ENCODE measurements at regions not wholly inside any gene's neighbourhood (a gene's known extent, or its start where the extent isn't known, plus 50 kb on each side); places are given as distances from the start of the nearest gene placed in this dataset.
"Not testable (repeated sequence)": the region's sequence is repeated elsewhere in the genome, so short reads cannot be mapped to it uniquely, and the experiment has no call there.

DNA sequence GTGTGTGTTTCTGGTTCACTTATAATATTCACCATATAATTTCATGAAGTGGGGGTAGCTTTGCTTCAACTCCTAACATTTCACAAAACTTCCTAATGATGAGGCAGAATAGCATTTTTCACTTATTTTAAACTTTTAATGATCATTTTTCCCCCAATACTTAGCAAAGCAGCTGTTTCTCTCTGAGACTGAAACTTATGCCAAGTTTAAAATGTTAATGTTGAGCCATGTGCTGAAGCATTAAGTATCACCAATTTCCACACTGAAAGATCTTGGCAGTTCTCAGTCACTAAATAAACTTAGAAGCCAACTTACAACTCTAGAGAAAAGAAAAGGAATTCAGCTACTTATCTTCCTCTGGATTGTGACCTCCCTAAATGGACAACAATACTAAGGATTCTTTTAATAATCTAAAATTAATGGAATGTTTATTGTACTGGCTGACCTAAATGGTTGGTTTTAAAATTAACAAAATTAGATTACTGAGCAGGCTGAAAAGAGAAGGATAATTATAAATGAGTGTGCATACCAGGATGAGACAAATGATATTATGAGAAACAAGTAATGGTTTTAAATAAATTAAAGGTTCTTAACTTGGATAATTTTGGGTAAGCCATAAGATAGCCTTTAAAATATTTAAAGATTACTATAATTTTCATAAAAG is 1429.4 kb upstream of the ADGRL3 start:
- DNase-seq (ENCODE audit: low spot score): no peak
- intact Hi-C loops (cut with DNase I): no loop called here

DNA sequence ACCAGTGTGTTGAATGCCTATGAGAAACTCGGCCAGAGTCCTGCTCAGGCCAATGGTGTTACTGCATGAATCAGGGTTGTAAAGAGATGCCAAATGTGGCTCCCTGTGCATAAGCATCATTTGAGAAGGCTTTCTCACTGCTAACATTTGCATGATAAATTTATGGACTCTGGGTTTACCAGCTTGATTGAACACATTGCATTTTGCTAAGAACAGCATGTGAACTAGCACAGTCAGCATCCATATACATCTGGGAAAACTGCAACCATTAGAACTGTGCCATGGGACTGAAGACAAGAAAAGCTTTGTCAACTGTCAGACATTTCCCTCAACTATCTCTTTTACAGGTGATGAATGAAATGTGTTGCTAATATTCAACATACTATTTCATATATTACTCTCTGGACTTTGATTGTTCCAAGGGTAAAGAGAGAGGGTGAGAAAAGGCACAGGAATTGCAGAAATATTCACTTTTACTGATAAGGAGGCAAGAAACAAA is 1427.4 kb upstream of the ADGRL3 start:
- intact Hi-C loops (cut with DNase I): no loop called here
- no peak for DNase-seq (ENCODE audit: low spot score)

DNA sequence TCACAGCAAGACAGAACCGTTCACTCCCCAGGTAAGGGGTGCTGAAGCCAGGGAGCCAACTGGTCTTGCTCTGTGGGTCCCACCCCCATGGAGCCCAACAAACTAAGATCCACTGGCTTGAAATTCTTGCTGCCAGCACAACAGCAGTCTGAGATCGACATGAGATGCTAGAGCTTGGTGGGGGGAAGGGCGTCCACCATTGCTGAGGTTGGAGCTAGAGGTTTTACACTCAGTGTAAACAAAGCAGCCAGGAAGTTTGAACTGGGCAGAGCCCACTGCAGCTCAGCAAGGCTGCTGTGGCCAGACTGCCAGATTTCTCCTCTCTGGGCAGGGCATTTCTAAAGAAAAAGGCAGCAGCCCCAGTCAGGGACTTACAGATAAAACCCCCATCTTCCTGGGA is 1419.9 kb upstream of the ADGRL3 start:
- DNase-seq (ENCODE audit: low spot score): not testable (repeated sequence)

DNA sequence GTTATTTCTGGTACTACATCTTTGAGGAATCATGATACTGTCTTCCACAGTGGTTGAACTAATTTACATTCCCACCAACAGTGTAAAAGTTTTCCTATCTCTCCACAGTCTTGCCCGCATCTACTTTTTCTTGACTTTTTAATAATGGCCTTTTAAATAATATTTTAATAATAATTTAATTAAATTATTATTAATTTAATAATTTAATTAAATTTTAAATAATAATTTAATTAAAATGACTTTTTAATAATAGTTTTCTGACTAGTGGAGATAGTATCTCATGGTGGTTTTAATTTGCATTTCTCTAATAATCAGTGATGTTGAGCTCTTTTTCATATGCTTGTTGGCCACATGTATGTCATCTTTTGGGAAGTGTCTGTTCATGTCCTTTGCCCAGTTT is 1395.0 kb upstream of the ADGRL3 start:
- no peak for DNase-seq (ENCODE audit: low spot score)
- intact Hi-C loops (cut with DNase I): no loop called here

More for the DNA sequence above, 1419.9 kb upstream of the ADGRL3 start:
- intact Hi-C loops (cut with DNase I): not testable (repeated sequence)

DNA sequence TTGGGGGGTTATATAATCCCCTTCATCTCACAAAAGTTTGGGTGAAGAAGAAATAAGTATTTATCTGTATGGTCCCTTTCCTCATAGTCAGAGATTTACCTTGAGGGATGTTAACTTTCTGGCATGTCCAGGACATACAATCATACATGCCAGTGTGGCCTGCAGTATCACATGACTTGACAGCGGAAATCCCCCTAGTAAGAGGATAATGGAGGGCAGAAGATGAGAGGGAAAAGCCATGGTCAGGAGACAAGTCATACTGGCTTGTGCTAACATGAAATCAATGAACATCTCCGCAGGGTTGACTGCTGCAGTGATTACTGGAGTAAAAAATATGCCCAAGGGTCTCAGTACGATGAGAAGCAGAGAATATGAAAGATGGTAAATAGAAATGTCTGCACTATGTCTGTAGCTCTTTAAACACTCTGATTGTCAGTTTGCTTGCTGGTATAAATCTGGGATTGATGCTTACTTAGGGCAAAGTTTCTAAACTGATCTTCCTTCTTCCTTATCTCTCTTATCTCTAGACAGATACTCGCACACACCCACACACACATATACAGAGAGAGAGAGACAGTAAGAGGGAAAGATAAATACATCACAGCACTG is 1385.6 kb upstream of the ADGRL3 start:
- intact Hi-C loops (cut with DNase I): no loop called here

DNA sequence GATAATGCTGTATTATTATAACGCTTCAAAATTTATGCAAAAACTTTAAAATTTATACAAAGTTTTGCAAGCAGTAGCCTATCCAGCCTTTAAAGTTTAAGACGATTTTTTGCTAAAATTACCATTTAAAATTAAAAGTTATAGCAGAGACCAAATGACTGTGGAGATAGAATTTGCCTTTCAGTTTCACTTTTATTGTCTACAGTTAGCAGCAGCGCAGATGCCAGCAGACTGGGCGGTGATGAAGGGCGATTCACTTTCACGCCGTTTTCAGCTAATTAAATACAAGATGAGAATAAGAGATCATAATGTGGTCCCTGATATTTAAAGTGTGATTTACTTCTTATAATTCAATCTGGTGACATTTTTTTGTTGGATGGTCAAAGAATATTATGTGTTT is 1381.5 kb upstream of the ADGRL3 start:
- DNase-seq (ENCODE audit: low spot score): no peak
- intact Hi-C loops (cut with DNase I): no loop called here

More for the DNA sequence above, 1385.6 kb upstream of the ADGRL3 start:
- no peak for DNase-seq (ENCODE audit: low spot score)

DNA sequence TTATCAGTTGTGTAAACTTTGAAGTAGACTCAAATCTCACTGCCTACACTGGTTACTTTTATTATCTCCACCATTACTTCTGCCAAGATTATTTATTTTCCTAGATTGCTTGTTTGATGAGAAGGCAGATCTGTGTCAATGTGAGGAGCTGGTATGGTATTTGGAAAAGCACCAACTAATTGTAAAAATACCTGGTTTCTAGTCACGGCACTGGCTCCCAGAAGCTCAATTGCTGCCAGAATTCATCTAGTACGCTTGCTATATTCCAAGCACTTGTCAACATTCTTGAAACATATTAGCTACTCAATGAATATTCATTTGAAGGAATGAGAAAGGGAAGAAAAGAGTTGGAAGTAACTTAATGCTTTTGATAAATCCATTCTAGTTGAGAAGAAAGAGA is 1376.8 kb upstream of the ADGRL3 start:
- intact Hi-C loops (cut with DNase I): no loop called here
- DNase-seq (ENCODE audit: low spot score): no peak

DNA sequence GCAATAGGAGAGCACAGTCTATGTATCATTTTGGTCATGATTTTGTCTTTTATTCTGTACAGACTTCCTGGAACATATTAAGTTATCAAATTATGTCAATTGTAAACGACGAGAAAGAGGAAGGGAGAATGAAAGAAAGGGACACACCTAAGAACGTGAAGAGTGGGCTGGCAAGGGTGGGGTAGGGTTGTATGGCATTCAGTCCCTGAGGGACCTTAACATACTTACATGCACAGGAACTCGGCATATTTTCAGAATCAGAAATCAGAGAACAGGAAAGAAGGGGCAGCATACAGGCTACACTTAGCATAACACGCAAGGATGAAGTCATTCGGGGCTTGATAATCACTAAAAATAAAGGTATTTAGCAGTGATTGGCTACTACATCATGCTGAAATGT is 1375.0 kb upstream of the ADGRL3 start:
- no peak for DNase-seq (ENCODE audit: low spot score)
- intact Hi-C loops (cut with DNase I): no loop called here

DNA sequence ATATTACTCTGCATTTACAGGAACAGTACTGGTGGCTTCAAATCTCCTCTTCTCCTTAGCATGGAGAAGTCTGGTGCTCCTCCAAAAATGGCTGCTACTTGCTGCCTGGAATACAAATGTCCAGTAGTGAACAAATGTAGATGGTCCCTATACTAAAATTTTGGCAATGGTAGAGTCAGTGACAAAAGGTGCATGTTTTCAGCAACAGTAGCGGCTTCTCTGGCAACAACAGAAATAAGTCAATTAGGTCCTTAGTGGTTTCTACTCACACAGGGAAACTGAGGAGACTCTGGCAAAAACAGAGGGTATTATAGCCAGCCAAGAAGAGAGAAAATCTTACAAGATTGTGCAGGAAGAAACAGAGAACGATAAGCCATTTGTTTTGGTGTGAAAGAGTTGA is 1368.4 kb upstream of the ADGRL3 start:
- intact Hi-C loops (cut with DNase I): no loop called here
- no peak for DNase-seq (ENCODE audit: low spot score)

DNA sequence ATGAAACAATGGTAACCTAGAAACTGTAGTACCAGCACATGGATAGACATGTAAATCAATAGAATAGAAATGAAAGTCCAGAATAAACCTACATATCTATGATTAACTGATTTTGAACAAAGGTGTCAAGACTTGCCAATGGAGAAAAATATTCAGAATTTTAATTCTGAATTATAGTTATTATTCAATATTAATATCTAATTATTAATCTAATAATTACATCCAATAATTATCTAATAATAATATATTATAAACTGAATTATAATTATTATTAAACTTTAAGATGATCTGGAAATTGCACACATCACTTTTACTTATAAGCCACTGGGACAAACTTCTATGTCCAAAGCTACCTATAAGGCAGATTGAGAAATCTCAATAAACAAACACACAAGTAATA is 1365.2 kb upstream of the ADGRL3 start:
- intact Hi-C loops (cut with DNase I): no loop called here
- no peak for DNase-seq (ENCODE audit: low spot score)

DNA sequence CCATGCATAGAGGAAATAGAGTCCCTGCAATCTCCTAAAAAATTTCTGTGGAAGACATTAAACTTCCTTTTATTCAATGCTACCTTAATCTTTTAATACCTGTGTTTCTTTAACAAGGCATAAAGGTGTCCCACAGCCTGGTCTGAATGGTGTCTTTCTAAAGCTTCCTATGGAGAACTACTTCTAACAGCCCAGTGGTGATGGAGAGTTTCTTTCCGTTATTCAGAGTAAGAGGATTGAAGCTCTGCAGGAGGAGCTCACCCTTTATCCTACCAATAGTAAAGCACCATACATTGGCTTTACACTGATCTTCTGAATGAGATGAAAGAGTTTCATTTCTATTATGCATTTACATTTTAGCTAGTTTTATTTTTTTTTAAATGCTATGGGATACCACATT is 1362.4 kb upstream of the ADGRL3 start:
- no peak for DNase-seq (ENCODE audit: low spot score)
- intact Hi-C loops (cut with DNase I): no loop called here

DNA sequence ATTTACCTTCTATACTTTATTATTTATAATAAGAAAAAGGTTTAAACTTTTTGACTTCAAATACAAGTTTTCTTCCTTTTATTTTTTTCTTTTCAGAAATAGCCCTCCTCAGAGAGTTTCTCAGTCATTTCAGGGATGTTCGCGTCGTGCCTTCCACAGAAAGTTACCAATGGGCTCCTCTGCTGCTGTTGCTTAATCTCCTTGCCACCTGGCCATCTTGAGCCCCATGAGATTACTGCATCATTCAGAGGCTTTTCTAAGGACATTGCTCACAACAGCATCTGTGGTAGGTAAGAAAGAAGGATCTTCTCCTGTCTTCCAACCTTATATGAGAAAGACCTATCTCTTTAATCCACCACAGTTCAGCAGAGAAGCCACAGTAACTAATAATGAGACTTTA is 1361.9 kb upstream of the ADGRL3 start:
- intact Hi-C loops (cut with DNase I): no loop called here
- DNase-seq (ENCODE audit: low spot score): no peak

DNA sequence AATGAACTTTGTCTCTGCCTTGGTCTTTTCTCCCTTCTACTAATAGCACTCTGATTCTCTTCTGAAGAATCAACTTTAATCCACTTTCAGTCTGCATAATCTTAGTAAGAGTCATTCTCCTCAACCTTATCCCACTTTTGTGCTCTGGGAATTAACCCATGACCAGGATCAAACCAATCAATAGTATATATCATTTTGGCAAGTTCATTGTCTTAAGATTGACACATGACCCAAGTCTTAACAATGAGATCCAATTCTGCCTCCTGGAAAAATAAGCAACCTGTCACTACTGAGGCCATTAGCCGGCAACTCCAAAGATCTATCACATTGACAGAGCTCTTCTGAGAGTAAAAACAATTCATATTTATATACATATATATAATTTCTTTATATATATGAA is 1358.4 kb upstream of the ADGRL3 start:
- no peak for DNase-seq (ENCODE audit: low spot score)
- intact Hi-C loops (cut with DNase I): no loop called here

DNA sequence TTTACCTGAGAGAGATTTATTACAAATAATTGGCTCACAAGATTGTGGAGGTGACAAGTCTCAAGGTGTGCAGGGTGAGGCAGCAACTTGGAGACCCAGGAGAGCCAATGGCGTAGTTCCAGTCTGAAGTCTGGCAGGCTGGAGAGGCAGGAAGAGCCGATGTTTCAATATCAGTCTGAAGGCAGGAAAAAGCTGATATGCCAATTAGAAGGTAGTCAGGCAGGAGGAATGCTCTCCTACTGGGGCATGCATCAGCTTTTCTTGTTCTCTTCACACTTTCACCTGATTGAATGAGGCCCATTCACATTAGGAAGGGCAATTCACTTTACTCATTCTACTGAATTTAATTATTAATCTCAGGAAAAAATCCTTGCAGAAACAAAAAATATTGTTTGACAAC is 1351.7 kb upstream of the ADGRL3 start:
- no peak for DNase-seq (ENCODE audit: low spot score)
- intact Hi-C loops (cut with DNase I): no loop called here

DNA sequence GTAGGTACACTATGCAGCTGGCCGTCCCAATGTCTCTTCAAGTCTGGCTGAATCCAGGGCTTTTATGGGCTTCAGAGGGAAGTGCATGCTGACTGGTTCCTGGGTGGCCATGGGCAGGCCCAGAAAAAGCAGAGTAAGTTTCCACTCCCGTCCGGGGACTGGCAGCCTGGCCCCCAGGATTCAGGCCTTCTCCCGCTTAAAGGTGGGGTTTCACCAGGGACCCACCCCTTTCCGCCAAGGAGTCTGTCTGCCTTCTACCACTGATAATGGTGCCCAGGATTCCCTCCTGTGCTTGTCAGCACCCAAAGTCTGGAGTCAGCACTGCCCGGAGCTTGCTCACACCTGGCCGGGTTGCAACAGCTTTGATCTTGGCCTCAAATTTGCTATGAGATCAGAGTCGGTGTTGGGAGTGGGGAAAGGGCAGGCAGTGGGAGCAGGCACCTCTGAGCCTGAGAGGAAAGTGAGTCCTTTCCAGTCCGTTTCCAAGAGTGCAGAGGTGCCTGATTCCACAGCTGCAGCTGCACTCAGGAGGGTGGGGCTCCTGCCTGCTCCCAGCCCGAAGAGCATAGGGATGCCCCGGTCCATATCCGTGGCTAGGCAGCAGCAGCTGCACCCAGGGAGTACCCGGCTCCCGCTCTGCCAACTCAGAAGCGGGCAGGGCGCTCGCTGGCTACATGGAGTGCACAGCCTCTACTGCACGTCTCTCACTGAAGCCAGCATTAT is 1344.3 kb upstream of the ADGRL3 start:
- intact Hi-C loops (cut with DNase I): no loop called here

DNA sequence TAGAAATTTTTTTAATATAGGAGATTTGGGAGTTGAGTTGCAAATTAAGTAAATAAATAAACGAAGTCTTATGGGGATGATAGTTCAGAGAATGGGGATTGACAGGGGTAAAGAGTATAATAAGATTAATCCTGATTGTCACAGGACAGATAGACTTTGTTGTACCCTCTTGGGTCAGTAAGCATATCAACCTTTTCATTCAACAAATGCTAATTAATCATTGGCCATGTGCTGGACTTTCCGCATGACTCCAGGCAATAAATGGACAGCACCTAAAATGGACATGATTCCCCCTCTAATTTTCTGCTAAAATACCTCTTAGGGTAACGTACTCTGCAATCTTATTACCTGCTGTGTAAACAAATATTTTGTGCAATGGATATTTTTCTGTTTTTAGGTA is 1331.1 kb upstream of the ADGRL3 start:
- intact Hi-C loops (cut with DNase I): no loop called here
- DNase-seq (ENCODE audit: low spot score): no peak

More for the DNA sequence above, 1344.3 kb upstream of the ADGRL3 start:
- DNase-seq (ENCODE audit: low spot score): peak; percentile 66

DNA sequence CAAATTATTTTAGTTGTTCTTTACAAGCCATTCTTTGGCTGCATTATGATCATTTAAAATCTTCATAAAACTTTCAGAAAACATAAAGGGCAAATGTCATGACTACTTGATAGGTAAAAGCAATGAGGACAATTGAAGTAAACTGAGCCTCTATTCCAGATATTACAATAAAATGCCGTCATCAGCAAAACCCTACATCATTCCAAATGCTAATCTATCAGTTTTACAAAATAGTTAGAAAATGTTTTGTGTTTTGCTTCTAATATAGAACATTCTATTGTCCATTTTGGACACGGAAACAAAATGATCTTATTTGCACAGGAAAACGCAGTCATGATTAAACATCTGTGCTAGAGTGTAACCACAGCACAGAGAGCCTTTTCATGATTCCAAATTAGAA is 1330.6 kb upstream of the ADGRL3 start:
- intact Hi-C loops (cut with DNase I): no loop called here

DNA sequence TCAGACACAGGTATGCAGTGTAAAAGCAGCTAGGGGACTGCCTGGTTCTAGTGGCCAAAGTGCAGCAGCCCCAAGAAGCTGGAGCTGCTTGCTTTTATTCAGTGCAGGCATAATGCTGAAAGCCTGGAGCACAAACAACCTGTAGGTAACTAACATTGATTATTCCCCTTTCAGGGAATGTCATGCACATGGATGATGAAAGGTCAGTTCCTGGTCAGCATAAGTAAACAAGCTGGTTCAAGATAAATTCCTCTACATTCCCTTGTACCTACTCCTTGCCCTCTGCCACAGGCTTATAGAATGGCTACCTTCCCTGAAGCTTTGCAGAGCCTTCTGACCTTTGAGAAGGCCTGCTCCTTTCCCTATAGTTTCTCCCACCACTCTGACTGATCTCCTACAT is 1318.5 kb upstream of the ADGRL3 start:
- intact Hi-C loops (cut with DNase I): no loop called here
- DNase-seq (ENCODE audit: low spot score): no peak

More for the DNA sequence above, 1330.6 kb upstream of the ADGRL3 start:
- DNase-seq (ENCODE audit: low spot score): no peak

DNA sequence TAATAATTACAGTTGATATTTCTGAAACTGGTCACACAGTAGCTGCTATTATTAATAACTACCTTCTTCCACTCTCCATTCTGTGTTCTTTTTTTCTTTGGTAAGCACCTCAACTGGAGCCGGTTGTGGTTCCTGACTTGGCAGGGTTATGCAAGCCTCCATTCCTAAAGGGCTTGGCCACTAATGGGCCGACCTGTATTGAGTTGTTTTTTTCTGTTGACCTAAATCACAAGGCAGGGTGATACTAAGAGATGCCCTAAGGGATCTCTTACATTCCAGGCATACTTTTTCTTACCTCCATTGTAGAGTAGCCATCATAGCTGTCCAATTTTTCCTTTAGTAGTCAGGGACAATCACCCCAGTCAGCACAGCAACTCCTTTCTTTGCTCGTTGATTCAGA is 1295.8 kb upstream of the ADGRL3 start:
- DNase-seq (ENCODE audit: low spot score): no peak
- intact Hi-C loops (cut with DNase I): no loop called here

DNA sequence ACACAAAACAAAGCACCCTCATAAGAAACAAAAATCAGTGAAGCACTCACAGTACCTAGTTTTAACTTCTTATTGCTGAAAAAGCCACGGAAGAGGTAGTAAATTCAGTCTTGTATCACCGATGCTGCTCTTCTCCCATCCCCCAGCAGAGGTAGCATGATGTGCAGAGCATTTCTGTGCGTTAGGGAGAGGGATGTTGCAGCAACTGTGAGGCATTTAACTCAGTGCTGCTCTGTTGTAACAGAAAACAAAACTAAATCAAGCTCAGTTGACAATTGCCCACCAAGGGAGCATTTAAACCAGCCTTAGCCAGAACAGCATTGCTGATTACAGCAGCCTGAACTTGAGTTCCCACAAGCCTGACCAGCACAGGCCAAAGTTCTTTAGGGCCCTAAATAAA is 1279.7 kb upstream of the ADGRL3 start:
- DNase-seq (ENCODE audit: low spot score): no peak
- intact Hi-C loops (cut with DNase I): no loop called here

DNA sequence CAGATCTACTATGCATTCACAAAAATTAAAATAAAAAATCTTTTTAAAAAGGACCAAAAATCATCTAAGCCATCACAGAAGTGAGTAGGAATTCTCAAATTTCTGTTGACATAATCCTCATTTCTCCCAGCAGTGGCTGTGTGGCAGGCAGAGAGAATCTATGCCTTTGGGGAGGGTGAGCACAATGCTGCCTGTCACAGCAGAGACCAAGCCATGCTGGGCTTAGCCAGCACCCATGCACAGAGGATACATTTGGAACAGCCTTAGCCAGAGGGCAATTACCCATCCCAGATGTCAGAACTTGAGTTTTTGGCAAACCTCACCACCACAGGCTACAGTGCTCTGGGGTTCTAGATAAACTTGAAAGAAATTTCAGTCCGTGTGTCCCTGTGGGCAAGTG is 1274.8 kb upstream of the ADGRL3 start:
- no peak for DNase-seq (ENCODE audit: low spot score)
- intact Hi-C loops (cut with DNase I): no loop called here

All from posterior vena cava (tissue), 2 donors.